ENCODE measurements at regions not wholly inside any gene's neighbourhood (a gene's known extent, or its start where the extent isn't known, plus 50 kb on each side); places are given as distances from the start of the nearest gene placed in this dataset.

DNA sequence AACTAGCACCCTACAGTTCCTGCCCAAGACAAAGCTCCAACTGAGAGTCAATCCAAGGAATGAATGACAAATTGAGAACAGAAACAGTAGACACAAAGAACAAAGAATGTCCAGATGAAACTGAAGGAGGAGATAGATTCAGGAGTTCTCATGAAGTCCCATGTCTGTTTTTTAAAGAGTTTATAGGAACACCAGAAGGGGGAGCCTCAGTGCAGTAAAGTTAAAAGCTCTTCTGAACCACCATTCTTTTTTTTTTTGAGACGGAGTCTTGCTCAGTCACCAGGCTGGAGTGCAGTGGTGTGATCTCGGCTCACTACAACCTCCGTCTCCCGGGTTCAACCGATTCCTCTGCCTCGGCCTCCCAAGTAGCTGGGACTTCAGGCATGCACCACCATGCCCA lies 323.6 kb downstream of the MRPL39 start:
- TF ChIP-seq, protein P1, sequence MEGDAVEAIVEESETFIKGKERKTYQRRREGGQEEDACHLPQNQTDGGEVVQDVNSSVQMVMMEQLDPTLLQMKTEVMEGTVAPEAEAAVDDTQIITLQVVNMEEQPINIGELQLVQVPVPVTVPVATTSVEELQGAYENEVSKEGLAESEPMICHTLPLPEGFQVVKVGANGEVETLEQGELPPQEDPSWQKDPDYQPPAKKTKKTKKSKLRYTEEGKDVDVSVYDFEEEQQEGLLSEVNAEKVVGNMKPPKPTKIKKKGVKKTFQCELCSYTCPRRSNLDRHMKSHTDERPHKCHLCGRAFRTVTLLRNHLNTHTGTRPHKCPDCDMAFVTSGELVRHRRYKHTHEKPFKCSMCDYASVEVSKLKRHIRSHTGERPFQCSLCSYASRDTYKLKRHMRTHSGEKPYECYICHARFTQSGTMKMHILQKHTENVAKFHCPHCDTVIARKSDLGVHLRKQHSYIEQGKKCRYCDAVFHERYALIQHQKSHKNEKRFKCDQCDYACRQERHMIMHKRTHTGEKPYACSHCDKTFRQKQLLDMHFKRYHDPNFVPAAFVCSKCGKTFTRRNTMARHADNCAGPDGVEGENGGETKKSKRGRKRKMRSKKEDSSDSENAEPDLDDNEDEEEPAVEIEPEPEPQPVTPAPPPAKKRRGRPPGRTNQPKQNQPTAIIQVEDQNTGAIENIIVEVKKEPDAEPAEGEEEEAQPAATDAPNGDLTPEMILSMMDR (IDR thresholded peaks at IDR 0.05), result no peak
- no peak for TF ChIP-seq EP300 (IDR thresholded peaks at IDR 0.05)
- no peak for TF ChIP-seq POLR2A (IDR thresholded peaks at IDR 0.05)
